ENCODE measurements at regions not wholly inside any gene's neighbourhood (a gene's known extent, or its start where the extent isn't known, plus 50 kb on each side); places are given as distances from the start of the nearest gene placed in this dataset.

DNA sequence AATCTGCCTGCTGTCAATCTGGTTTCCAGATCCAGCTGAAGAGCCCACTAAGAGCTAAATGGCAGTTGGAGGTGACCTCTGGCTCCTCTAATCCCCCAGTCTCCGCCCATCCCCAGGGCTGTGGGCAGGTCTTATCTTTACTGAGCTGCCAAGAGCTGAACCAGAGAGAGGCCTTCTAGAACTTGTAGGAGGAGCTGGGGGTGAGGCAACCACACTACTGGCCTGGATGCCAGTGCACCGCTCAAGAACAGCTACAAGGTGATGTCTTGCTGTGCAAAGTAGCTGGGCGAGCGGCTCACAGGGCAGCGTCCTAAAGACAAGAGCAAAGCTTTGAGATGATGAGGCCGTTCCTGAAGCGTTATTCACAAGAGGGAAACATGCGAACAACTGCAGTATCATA, 374.6 kb downstream of the CTTN start:
- TF ChIP-seq, protein P1, sequence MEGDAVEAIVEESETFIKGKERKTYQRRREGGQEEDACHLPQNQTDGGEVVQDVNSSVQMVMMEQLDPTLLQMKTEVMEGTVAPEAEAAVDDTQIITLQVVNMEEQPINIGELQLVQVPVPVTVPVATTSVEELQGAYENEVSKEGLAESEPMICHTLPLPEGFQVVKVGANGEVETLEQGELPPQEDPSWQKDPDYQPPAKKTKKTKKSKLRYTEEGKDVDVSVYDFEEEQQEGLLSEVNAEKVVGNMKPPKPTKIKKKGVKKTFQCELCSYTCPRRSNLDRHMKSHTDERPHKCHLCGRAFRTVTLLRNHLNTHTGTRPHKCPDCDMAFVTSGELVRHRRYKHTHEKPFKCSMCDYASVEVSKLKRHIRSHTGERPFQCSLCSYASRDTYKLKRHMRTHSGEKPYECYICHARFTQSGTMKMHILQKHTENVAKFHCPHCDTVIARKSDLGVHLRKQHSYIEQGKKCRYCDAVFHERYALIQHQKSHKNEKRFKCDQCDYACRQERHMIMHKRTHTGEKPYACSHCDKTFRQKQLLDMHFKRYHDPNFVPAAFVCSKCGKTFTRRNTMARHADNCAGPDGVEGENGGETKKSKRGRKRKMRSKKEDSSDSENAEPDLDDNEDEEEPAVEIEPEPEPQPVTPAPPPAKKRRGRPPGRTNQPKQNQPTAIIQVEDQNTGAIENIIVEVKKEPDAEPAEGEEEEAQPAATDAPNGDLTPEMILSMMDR (conservative IDR thresholded peaks at IDR 0.05) = no peak
- TF ChIP-seq EZH2 (IDR thresholded peaks at IDR 0.05; ENCODE audit: low read depth) = no peak
